Endothelial cell of umbilical vein (primary cell): ENCODE measurements at regions not wholly inside any gene's neighbourhood (a gene's known extent, or its start where the extent isn't known, plus 50 kb on each side); places are given as distances from the start of the nearest gene placed in this dataset.

ENCODE experiments used
- BruUV-seq: library from RNA; stranded (reverse); fragments of 400-500 nt; replicated peaks from 2 replicates; lab custom pipeline; 2021; lab: Mats Ljungman, UMichigan
- CTCF ChIA-PET: fragments of 300-600, 350-600 bp; sonication (Branson Sonifier 250); formaldehyde crosslinking; loops from one replicate; lab custom pipeline; 2021; ENCODE audit warnings: antibody characterized with exemption, inconsistent platforms; lab: Charles Lee
- POLR2A ChIA-PET: fragments of 300-600, 350-600 bp; sonication (Branson Sonifier 250); formaldehyde crosslinking; loops from one replicate; lab custom pipeline; 2021; ENCODE audit warnings: antibody characterized with exemption, inconsistent platforms; lab: Charles Lee
- DNase-seq: peaks from one replicate; pipeline ENCODE4 v3.0.0-alpha.2; 2011; ENCODE audit warnings: low read depth, low spot score
- FAIRE-seq: peaks from 2 replicates; lab custom pipeline; 2011; peaks lifted over from hg19 to GRCh38; lab: Jason Lieb, UNC
- H2AFZ ChIP-seq: 2 replicates; pipeline ENCODE4 v1.6.0; 2012; ENCODE audit warnings: low read depth, low read length, control low read depth, inconsistent platforms
- H3K27ac ChIP-seq: 2 replicates; pipeline ENCODE4 v1.5.1; 2011; ENCODE audit warnings: low read depth, mild to moderate bottlenecking, control low read depth, low read length, moderate library complexity; ENCODE audit not compliant: insufficient read depth
- H3K27me3 ChIP-seq, 2 experiments: 2 replicates each; pipeline versions ENCODE4 v1.6.0 to v1.6.1; 2011; ENCODE audit warnings: low read length in 2 of 2, mixed read lengths in 1 of 2; ENCODE audit not compliant: control insufficient read depth in 2 of 2, insufficient read depth in 2 of 2
- H3K36me3 ChIP-seq, 2 experiments: 2 replicates in 1 of 2; 3 replicates in 1 of 2; pipeline ENCODE4 v1.5.1; 2011; ENCODE audit warnings: low read length in 2 of 2, mild to moderate bottlenecking in 1 of 2, moderate library complexity in 1 of 2; ENCODE audit not compliant: control insufficient read depth in 2 of 2, insufficient read depth in 2 of 2; ENCODE audit errors: extremely low read depth in 1 of 2
- H3K4me1 ChIP-seq: 3 replicates; pipeline ENCODE4 v1.5.1; 2011; ENCODE audit warnings: mild to moderate bottlenecking, low read length; ENCODE audit not compliant: control insufficient read depth, insufficient read depth; ENCODE audit errors: extremely low read depth
- H3K4me2 ChIP-seq: 2 replicates; pipeline ENCODE4 v1.6.1; 2011; ENCODE audit warnings: low read length, control low read depth, mixed read lengths; ENCODE audit not compliant: insufficient read depth
- H3K4me3 ChIP-seq, 3 experiments: fragments of 200-600 bp in 1 of 3; sonication (generic), shearing (Covaris generic) in 1 of 3; replicated peaks in 1 of 3; 2 replicates each; pipeline ENCODE4 v1.5.1; 2011 to 2016; ENCODE audit warnings: control low read depth in 3 of 3, low read length in 3 of 3, mild to moderate bottlenecking in 2 of 3, inconsistent platforms in 1 of 3, low read depth in 1 of 3, moderate library complexity in 1 of 3; ENCODE audit not compliant: insufficient read depth in 1 of 3
- H3K79me2 ChIP-seq: 2 replicates; pipeline ENCODE4 v1.6.0; 2012; ENCODE audit warnings: low read length, inconsistent platforms; ENCODE audit not compliant: control insufficient read depth, insufficient read depth
- H3K9ac ChIP-seq: replicated peaks from 2 replicates; pipeline ENCODE3; 2011; ENCODE audit warnings: low read length, control low read depth; ENCODE audit not compliant: insufficient read depth; ENCODE audit errors: extremely low read depth
- H3K9me1 ChIP-seq: replicated peaks from 3 replicates; pipeline ENCODE4 v1.6.0; 2011; ENCODE audit warnings: mild to moderate bottlenecking, low read length; ENCODE audit not compliant: control insufficient read depth, insufficient read depth; ENCODE audit errors: extremely low read depth
- H3K9me3 ChIP-seq: replicated peaks from 2 replicates; pipeline ENCODE4 v1.5.1; 2012; ENCODE audit warnings: low read length, inconsistent platforms; ENCODE audit not compliant: control insufficient read depth, insufficient read depth
- H4K20me1 ChIP-seq: replicated peaks from 2 replicates; pipeline ENCODE3; 2011; ENCODE audit warnings: mild to moderate bottlenecking, low read length; ENCODE audit not compliant: control insufficient read depth, insufficient read depth; ENCODE audit errors: extremely low read depth
- CTCF ChIP-seq, 2 donors: IDR thresholded peaks; 1 replicate in 1 of 2; 2 replicates in 1 of 2; pipeline ENCODE4 v1.5.1; 2011; ENCODE audit warnings: low read length in 2 of 2, mild to moderate bottlenecking in 2 of 2, moderate library complexity in 2 of 2, control low read depth in 1 of 2, inconsistent platforms in 1 of 2, low read depth in 1 of 2; ENCODE audit not compliant: insufficient read depth in 1 of 2; ENCODE audit errors: extremely low read depth in 1 of 2
- EZH2 ChIP-seq: IDR thresholded peaks from 2 replicates; pipeline ENCODE4 v1.6.1; 2012; ENCODE audit warnings: borderline replicate concordance, low read depth, mild to moderate bottlenecking, moderate library complexity, low read length, inconsistent platforms; ENCODE audit not compliant: severe bottlenecking
- FOS ChIP-seq: IDR thresholded peaks from 2 replicates; pipeline ENCODE4 v1.6.1; 2011; ENCODE audit warnings: mild to moderate bottlenecking, low read length, moderate library complexity, borderline replicate concordance; ENCODE audit not compliant: insufficient read depth
- GATA2 ChIP-seq: IDR thresholded peaks from 2 replicates; pipeline ENCODE4 v1.7.0; 2011; ENCODE audit warnings: low read depth, mild to moderate bottlenecking, moderate library complexity, mixed read lengths, low read length; ENCODE audit not compliant: insufficient read length, insufficient read depth
- JUN ChIP-seq: IDR thresholded peaks from 2 replicates; pipeline ENCODE4 v1.6.1; 2011; ENCODE audit warnings: borderline replicate concordance, low read depth; ENCODE audit not compliant: insufficient read length, insufficient read depth
- MAX ChIP-seq: IDR thresholded peaks from 2 replicates; pipeline ENCODE4 v1.6.1; 2011; ENCODE audit not compliant: insufficient read depth, insufficient read length
- MYC ChIP-seq: IDR thresholded peaks from one replicate; pipeline ENCODE4 v1.6.1; 2011; ENCODE audit warnings: mild to moderate bottlenecking, low read depth, low read length
- POLR2AphosphoS5 ChIP-seq: IDR thresholded peaks from 2 replicates; pipeline ENCODE4 v1.6.1; 2012; ENCODE audit warnings: low read depth, mild to moderate bottlenecking, control low read depth, low read length, moderate library complexity; ENCODE audit not compliant: insufficient read depth
- dilution Hi-C: fragments of 300-500 bp; cut with MboI; formaldehyde crosslinking; loops from one replicate; pipeline ENCODE4 v1.15.0; 2019; ENCODE audit warnings: low sequenced_read_pairs; ENCODE audit not compliant: extremely low pct_ligation_motif_present
- intact Hi-C: fragments of 100-400 bp; cut with micrococcal nuclease; formaldehyde crosslinking; loops from one replicate; pipeline ENCODE4 v1.10.0; 2022

GRCh38 chr21:16389643-16390042 is 659.9 kb downstream of the USP25 start:
- ChIA-PET POLR2A (no interaction called here), CTCF (no interaction called here)
- Histone ChIP-seq H3K9ac (no peak overlapping the region), H3K79me2 (no peaks in the 10 kb centered on the region), H3K4me2 (no peak overlapping the region), H3K9me1 (no peaks in the 10 kb centered on the region), H3K27me3 (no peaks in the 10 kb centered on the region), H3K27ac (no peak overlapping the region), H3K36me3 (no peaks in the 10 kb centered on the region), H2AFZ (no peak overlapping the region), H4K20me1 (no peaks in the 10 kb centered on the region), H3K9me3 (no peaks in the 10 kb centered on the region), H3K4me1 (no peaks in the 10 kb centered on the region), H3K4me3 (no peak overlapping the region)
- FAIRE-seq, result no peak
- no peak for DNase-seq
- TF ChIP-seq POLR2AphosphoS5, result no peak
- TF ChIP-seq JUN, result no peak
- no peak for TF ChIP-seq GATA2
- TF ChIP-seq CTCF (IDR thresholded peaks at IDR 0.05; ENCODE audit: extremely low read depth in 1 of 2, insufficient read depth in 1 of 2, low read depth in 1 of 2, low read length in 2 of 2), result no peak
- TF ChIP-seq EZH2, result no peak
- TF ChIP-seq MAX, result no peak
- no peak for TF ChIP-seq MYC
- TF ChIP-seq FOS, result no peak
- dilution Hi-C loops, result no loop called here
- intact Hi-C loops, result no loop called here
- no TSS peak for BruUV-seq
